AG09319 (cell line): ENCODE measurements at regions not wholly inside any gene's neighbourhood (a gene's known extent, or its start where the extent isn't known, plus 50 kb on each side); places are given as distances from the start of the nearest gene placed in this dataset.

Source experiments
- DNase-seq: peaks from one replicate; pipeline ENCODE4 v3.0.0-alpha.2; 2010; ENCODE audit warnings: low read depth; ENCODE audit errors: extremely low read depth
- CTCF ChIP-seq: IDR thresholded peaks from 2 replicates; pipeline ENCODE4 v1.5.1; 2011; ENCODE audit warnings: low read depth, mild to moderate bottlenecking, inconsistent platforms, low read length, moderate library complexity

GRCh38 chr9:1294641-1295258 is 244.6 kb downstream of the DMRT2 start:
- DNase-seq: no peak
- TF ChIP-seq CTCF: no peak

- no peak for DNase-seq
- TF ChIP-seq CTCF: no peak
Observed at GRCh38 chr9:1296331-1296730, 246.2 kb downstream of the DMRT2 start.

GRCh38 chr9:1298046-1298445 is 247.9 kb downstream of the DMRT2 start:
- DNase-seq: no peak
- TF ChIP-seq CTCF: no peak

GRCh38 chr9:1300941-1301340 is 250.8 kb downstream of the DMRT2 start:
- no peak for DNase-seq
- TF ChIP-seq CTCF: no peak

- no peak for TF ChIP-seq CTCF
- DNase-seq: no peak
Observed at GRCh38 chr9:1303932-1304331, 253.8 kb downstream of the DMRT2 start.

GRCh38 chr9:1311462-1312042 is 261.4 kb downstream of the DMRT2 start:
- DNase-seq: no peak

GRCh38 chr9:1319436-1319835 is 269.3 kb downstream of the DMRT2 start:
- no peak for DNase-seq

More at GRCh38 chr9:1311462-1312042, 261.4 kb downstream of the DMRT2 start:
- TF ChIP-seq CTCF: no peak

More at GRCh38 chr9:1319436-1319835, 269.3 kb downstream of the DMRT2 start:
- TF ChIP-seq CTCF: no peak
